Mucosa of descending colon (tissue), 3 donors: ENCODE measurements at regions not wholly inside any gene's neighbourhood (a gene's known extent, or its start where the extent isn't known, plus 50 kb on each side); places are given as distances from the start of the nearest gene placed in this dataset.

ENCODE experiments used
- ATAC-seq: fragments of 200-7000 bp; cut with Tn5 transposase; one replicate; pipeline ENCODE4 v1.9.1; 2020; ENCODE audit warnings: mild to moderate bottlenecking, moderate library complexity
- DNase-seq, 3 donors: peaks; one replicate each; pipeline ENCODE4 v3.0.0-alpha.2; 2020
- H3K36me3 ChIP-seq: fragments of 200-600 bp; one replicate; pipeline ENCODE4 v1.8.0; 2021; ENCODE audit warnings: low read depth, mild to moderate bottlenecking
- H3K4me1 ChIP-seq: fragments of 200-600 bp; one replicate; pipeline ENCODE4 v1.8.0; 2021; ENCODE audit warnings: low read depth, mild to moderate bottlenecking
- H3K4me3 ChIP-seq: fragments of 200-600 bp; one replicate; pipeline ENCODE4 v1.8.0; 2021; ENCODE audit warnings: mild to moderate bottlenecking
- H3K9me3 ChIP-seq: fragments of 200-600 bp; one replicate; pipeline ENCODE4 v1.8.0; 2021; ENCODE audit warnings: mild to moderate bottlenecking
- intact Hi-C, 2 donors: fragments of 100-400 bp; cut with DNase I in 1 of 2; cut with micrococcal nuclease in 1 of 2; formaldehyde crosslinking; loops; one replicate each; pipeline versions ENCODE4 v1.11.0 to v1.11.1; 2022; cut with DNase I, micrococcal nuclease
- TF ChIP-seq, protein P1 (sequence below): fragments of 200-600 bp; IDR thresholded peaks from one replicate; pipeline ENCODE4 v1.8.0; 2022; ENCODE audit warnings: antibody characterized with exemption, mild to moderate bottlenecking
- donor health status: DM: no; HTN: no; CAD: no; lungs with moderate emphysema.
- donor health status: DM: no; HTN: no; CAD: no.
- donor health status: DM: no; HTN: yes; CAD: no.

GRCh38 chr10:3481496-3481895 lies 303.5 kb downstream of the KLF6 start:
- TF ChIP-seq, protein P1, sequence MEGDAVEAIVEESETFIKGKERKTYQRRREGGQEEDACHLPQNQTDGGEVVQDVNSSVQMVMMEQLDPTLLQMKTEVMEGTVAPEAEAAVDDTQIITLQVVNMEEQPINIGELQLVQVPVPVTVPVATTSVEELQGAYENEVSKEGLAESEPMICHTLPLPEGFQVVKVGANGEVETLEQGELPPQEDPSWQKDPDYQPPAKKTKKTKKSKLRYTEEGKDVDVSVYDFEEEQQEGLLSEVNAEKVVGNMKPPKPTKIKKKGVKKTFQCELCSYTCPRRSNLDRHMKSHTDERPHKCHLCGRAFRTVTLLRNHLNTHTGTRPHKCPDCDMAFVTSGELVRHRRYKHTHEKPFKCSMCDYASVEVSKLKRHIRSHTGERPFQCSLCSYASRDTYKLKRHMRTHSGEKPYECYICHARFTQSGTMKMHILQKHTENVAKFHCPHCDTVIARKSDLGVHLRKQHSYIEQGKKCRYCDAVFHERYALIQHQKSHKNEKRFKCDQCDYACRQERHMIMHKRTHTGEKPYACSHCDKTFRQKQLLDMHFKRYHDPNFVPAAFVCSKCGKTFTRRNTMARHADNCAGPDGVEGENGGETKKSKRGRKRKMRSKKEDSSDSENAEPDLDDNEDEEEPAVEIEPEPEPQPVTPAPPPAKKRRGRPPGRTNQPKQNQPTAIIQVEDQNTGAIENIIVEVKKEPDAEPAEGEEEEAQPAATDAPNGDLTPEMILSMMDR = no peak

DNA sequence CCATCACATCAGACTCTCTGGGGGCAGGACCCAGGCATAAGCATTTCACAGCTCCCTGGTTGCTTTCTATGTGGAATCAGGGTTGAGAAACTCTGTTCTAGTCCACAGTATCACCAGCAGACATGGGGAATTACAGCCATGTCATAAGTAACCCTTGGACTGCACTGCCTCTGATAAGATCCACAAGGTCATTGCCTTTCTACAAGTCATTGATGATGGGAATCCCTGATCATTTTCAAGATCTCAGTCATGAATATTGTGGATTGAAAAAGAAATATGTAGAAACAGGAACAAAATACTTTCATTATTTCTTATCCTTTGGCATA lies 304.1 kb downstream of the KLF6 start:
- Histone ChIP-seq H3K4me3 (no peak overlapping the region), H3K9me3 (no peaks in the 10 kb centered on the region), H3K4me1 (no peaks in the 10 kb centered on the region), H3K36me3 (no peaks in the 10 kb centered on the region)
- TF ChIP-seq, protein P1 = no peak
- DNase-seq (no peak), ATAC-seq (no peak)
- intact Hi-C loops = no loop called here

More at GRCh38 chr10:3481496-3481895, 303.5 kb downstream of the KLF6 start:
- Histone ChIP-seq H3K9me3 (no peaks in the 10 kb centered on the region), H3K4me1 (no peaks in the 10 kb centered on the region), H3K36me3 (no peaks in the 10 kb centered on the region), H3K4me3 (no peak overlapping the region)
- DNase-seq (no peak), ATAC-seq (no peak)
- intact Hi-C loops = no loop called here

DNA sequence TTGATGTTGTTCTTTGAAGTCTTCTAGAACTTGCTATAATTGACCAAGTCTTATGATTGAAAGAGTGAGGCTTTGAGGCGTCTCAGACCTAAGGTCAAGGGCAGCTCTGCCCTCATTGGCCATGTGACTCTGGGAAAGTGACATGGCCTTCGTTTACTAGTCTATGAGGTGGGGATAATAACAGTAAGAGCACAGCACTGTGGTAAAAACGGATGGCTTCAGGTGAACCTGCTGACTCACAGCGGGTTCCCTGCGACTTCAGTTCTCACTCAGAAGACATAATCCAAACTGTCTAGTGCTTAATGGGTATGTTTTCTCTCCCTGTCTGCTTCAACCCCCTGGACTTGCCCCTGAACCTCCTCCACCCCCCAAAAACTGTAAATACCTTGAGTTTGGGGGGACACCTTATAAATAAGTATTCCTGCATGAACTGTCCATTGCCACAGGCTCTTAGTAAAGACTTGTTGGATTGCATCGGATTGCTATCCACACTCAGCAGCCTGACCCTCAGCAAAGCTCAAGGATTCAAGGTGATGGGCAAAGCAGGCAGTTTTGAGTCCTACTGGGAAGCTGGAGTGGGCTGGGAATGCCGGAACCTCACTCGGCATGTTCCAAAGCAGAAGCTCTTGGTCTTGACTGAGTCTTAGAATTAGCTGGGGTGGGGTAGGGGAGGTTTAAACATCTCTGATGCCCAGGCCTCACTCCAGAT lies 304.6 kb downstream of the KLF6 start:
- Histone ChIP-seq H3K4me1 (no peaks in the 10 kb centered on the region), H3K36me3 (no peaks in the 10 kb centered on the region), H3K4me3 (no peak overlapping the region), H3K9me3 (no peaks in the 10 kb centered on the region)
- intact Hi-C loops = no loop called here
- DNase-seq (no peak), ATAC-seq (no peak)
- TF ChIP-seq, protein P1 = no peak

DNA sequence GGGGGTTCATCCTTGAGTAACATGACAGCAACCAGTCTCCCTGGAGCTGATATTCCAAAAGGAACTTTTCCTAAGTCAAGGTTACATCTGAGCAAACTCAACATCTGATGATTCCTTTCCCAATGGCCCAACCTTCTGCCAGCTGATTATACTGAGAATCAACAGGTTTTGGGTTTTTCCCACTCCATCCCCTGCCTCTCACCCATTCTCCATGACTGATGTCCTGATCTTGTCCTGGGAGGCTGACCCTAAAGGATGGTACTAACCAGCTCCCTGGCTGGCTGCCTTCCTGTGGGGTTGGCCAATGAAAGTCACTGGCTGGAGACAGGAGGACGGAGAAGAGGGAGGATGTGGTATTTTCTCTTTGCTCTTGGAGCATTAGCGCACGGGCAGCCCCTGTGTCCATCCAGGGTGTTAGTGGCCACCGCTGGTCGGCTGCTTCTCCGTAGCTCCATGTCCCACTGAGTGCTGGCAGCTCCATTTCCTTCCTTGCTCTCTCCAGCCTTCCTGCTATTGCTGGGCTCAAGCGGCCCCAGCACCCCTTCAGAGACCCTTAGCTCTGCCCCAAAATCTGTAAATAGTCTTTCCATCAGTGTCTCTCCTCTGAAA lies 306.2 kb upstream of the PITRM1 start:
- Histone ChIP-seq H3K9me3 (no peaks in the 10 kb centered on the region), H3K36me3 (no peaks in the 10 kb centered on the region), H3K4me1 (no peaks in the 10 kb centered on the region), H3K4me3 (no peak overlapping the region)
- no peak for DNase-seq
- TF ChIP-seq, protein P1 = no peak
- intact Hi-C loops = no loop called here
- no peak for ATAC-seq

DNA sequence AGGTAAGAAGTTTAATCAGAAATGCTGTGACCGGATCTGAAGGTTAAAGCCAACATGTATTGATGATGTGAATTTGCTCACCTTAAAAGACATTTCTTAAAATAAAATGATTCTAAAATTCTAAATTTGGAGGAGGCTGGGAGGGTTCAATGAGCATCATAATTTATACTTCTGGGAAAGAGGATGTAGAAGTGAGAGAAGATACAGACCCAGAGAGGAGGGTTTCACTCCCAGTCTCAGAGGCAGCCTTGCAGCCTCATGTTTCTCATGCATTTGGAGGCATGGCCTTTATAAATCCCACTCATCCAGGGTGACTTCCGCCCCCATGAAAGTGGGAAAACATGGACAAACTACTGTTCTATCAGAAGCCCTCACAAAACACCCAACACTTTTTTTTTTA lies 305.6 kb upstream of the PITRM1 start:
- Histone ChIP-seq H3K4me3 (no peak overlapping the region), H3K4me1 (peaks cover 3% of the 10 kb centered on the region), H3K9me3 (no peaks in the 10 kb centered on the region), H3K36me3 (no peaks in the 10 kb centered on the region)
- DNase-seq (no peak), ATAC-seq (no peak)
- TF ChIP-seq, protein P1 = no peak
- intact Hi-C loops = no loop called here
